GM12878 (cell line): ENCODE measurements at regions not wholly inside any gene's neighbourhood (a gene's known extent, or its start where the extent isn't known, plus 50 kb on each side); places are given as distances from the start of the nearest gene placed in this dataset.
"Not testable (repeated sequence)": the region's sequence is repeated elsewhere in the genome, so short reads cannot be mapped to it uniquely, and the experiment has no call there.

Experiments used
- ATAC-seq: fragments of 200-7000 bp; cut with Tn5 transposase; 3 replicates; pipeline ENCODE4 v1.9.1; 2020; ENCODE audit warnings: mild to moderate bottlenecking, moderate library complexity
- BruUV-seq: library from RNA; stranded (reverse); fragments of 400-500 nt; replicated peaks from 2 replicates; lab custom pipeline; 2021; lab: Mats Ljungman, UMichigan
- CTCF ChIA-PET: fragments of 300-600 bp; sonication (Branson Sonifier 250); formaldehyde crosslinking; extraction: SDS; loops from one replicate; lab custom pipeline; 2021; ENCODE audit warnings: inconsistent platforms; lab: Yijun Ruan, JAX
- POLR2A ChIA-PET: fragments of 350-600 bp; formaldehyde crosslinking; extraction: SDS; loops from one replicate; lab custom pipeline; 2021; ENCODE audit warnings: inconsistent platforms; lab: Charles Lee
- RAD21 ChIA-PET: fragments of 300-600 bp; sonication (Branson Sonifier 250); formaldehyde crosslinking; loops from one replicate; lab custom pipeline; 2023; ENCODE audit warnings: antibody characterized with exemption; ENCODE audit not compliant: unreplicated experiment; lab: Charles Lee
- SMC1A ChIA-PET: fragments of 300-600 bp; sonication (Branson Sonifier 250); formaldehyde crosslinking; loops from one replicate; lab custom pipeline; 2023; ENCODE audit not compliant: unreplicated experiment, uncharacterized antibody; lab: Charles Lee
- DNase-seq: peaks from one replicate; pipeline ENCODE4 v3.0.0-alpha.2; 2011; ENCODE audit warnings: low read depth, low spot score
- FAIRE-seq: peaks from 3 replicates; lab custom pipeline; 2011; peaks lifted over from hg19 to GRCh38; lab: Jason Lieb, UNC
- H2AFZ ChIP-seq: 2 replicates; pipeline ENCODE4 v1.6.0; 2011; ENCODE audit warnings: low read depth, low read length, control low read depth; ENCODE audit not compliant: control insufficient read depth
- H3K27ac ChIP-seq: 2 replicates; pipeline ENCODE4 v1.5.1; 2011; ENCODE audit warnings: control low read depth; ENCODE audit not compliant: control insufficient read depth, insufficient read depth
- H3K27me3 ChIP-seq, 2 experiments: replicated peaks in 1 of 2; 2 replicates each; pipeline versions ENCODE4 v1.6.0 to v1.6.1; 2011; ENCODE audit warnings: low read length in 1 of 2; ENCODE audit not compliant: control insufficient read depth in 2 of 2, insufficient read depth in 2 of 2
- H3K36me3 ChIP-seq, 2 experiments: 2 replicates each; pipeline ENCODE4 v1.5.1; 2011; ENCODE audit warnings: low read length in 1 of 2; ENCODE audit not compliant: control insufficient read depth in 2 of 2, insufficient read depth in 2 of 2
- H3K4me1 ChIP-seq: 2 replicates; pipeline ENCODE4 v1.6.1; 2011; ENCODE audit warnings: mild to moderate bottlenecking, low read length, moderate library complexity, mixed read lengths; ENCODE audit not compliant: control insufficient read depth, insufficient read depth
- H3K4me2 ChIP-seq: 2 replicates; pipeline ENCODE4 v1.6.0; 2011; ENCODE audit warnings: control low read depth; ENCODE audit not compliant: control insufficient read depth, insufficient read depth
- H3K4me3 ChIP-seq: fragments of 200-600 bp; sonication (generic); 2 replicates; pipeline ENCODE4 v1.5.1; 2016
- H3K79me2 ChIP-seq: 2 replicates; pipeline ENCODE4 v1.6.0; 2011; ENCODE audit warnings: low read length; ENCODE audit not compliant: control insufficient read depth, insufficient read depth
- H3K9ac ChIP-seq: 2 replicates; pipeline ENCODE4 v1.8.0; 2011; ENCODE audit warnings: low read length, control low read depth, mixed read lengths; ENCODE audit not compliant: control insufficient read depth, insufficient read depth
- H3K9me3 ChIP-seq: replicated peaks from 3 replicates; pipeline ENCODE4 v1.5.1; 2011; ENCODE audit warnings: mild to moderate bottlenecking, low read length; ENCODE audit not compliant: control insufficient read depth, insufficient read depth
- H4K20me1 ChIP-seq: 2 replicates; pipeline ENCODE4 v1.6.0; 2011; ENCODE audit not compliant: control insufficient read depth, insufficient read depth
- WGBS: methylation state at CpG from one replicate; pipeline ENCODE4 v1.1.6; 2016; ENCODE audit warnings: low lambda C conversion rate; ENCODE audit not compliant: insufficient replicate concordance, insufficient coverage; ENCODE audit errors: missing lambda C conversion rate; 5-methylcytosine and 5-hydroxymethylcytosine counted together
- in situ Hi-C: fragments of 300-500 bp; cut with MboI; formaldehyde crosslinking; loops from 9 replicates; pipeline ENCODE4 v1.14.3; 2018; ENCODE audit warnings: mixed read lengths
- intact Hi-C: fragments of 100-400 bp; cut with micrococcal nuclease; formaldehyde crosslinking; loops from one replicate; pipeline ENCODE4 v1.14.2; 2022; ENCODE audit not compliant: unreplicated experiment

GRCh38 chr18:104264-104663, 54.1 kb upstream of the USP14 start:
- H2AFZ ChIP-seq, SMC1A ChIA-PET, H3K79me2 ChIP-seq, intact Hi-C loops, ATAC-seq, DNase-seq, CTCF ChIA-PET, H3K27me3 ChIP-seq, H4K20me1 ChIP-seq, RAD21 ChIA-PET, H3K4me1 ChIP-seq, H3K9ac ChIP-seq, FAIRE-seq, BruUV-seq, in situ Hi-C loops, H3K4me2 ChIP-seq, H3K36me3 ChIP-seq, H3K27ac ChIP-seq, H3K9me3 ChIP-seq, H3K4me3 ChIP-seq, POLR2A ChIA-PET: not testable (repeated sequence)
- WGBS: 0% methylated on average over 3 of the region's 4 CpGs

- ATAC-seq, H3K4me1 ChIP-seq, RAD21 ChIA-PET, H3K27ac ChIP-seq, H4K20me1 ChIP-seq, SMC1A ChIA-PET, intact Hi-C loops, H3K9ac ChIP-seq, H2AFZ ChIP-seq, DNase-seq, CTCF ChIA-PET, H3K4me3 ChIP-seq, H3K79me2 ChIP-seq, H3K27me3 ChIP-seq, H3K9me3 ChIP-seq, H3K36me3 ChIP-seq, in situ Hi-C loops, BruUV-seq, POLR2A ChIA-PET, H3K4me2 ChIP-seq: not testable (repeated sequence)
- FAIRE-seq: peak; percentile 93
- WGBS: 53% methylated on average over 7 of the region's 7 CpGs
These were observed 53.0 kb upstream of the USP14 start for GRCh38 chr18:105161-106053.

- CTCF ChIA-PET, POLR2A ChIA-PET, H3K27me3 ChIP-seq, H3K4me2 ChIP-seq, in situ Hi-C loops, SMC1A ChIA-PET, FAIRE-seq, H3K9ac ChIP-seq, H3K27ac ChIP-seq, RAD21 ChIA-PET, H3K4me3 ChIP-seq, H3K4me1 ChIP-seq, H4K20me1 ChIP-seq, BruUV-seq, H2AFZ ChIP-seq, intact Hi-C loops, DNase-seq, H3K79me2 ChIP-seq, ATAC-seq, H3K9me3 ChIP-seq, H3K36me3 ChIP-seq: not testable (repeated sequence)
- WGBS: 45% methylated on average over 4 of the region's 4 CpGs
These were observed 52.1 kb upstream of the USP14 start for GRCh38 chr18:106054-106851.
